HepG2 (cell line): ENCODE measurements at regions not wholly inside any gene's neighbourhood (a gene's known extent, or its start where the extent isn't known, plus 50 kb on each side); places are given as distances from the start of the nearest gene placed in this dataset.

Experiments used
- ASH2L ChIP-seq: fragments of 300-600, 200-600 bp; sonication (generic); IDR thresholded peaks from 2 replicates; pipeline ENCODE4 v1.7.0; 2017; ENCODE audit warnings: low read depth, mild to moderate bottlenecking, moderate library complexity, mixed read lengths, low read length; ENCODE audit not compliant: insufficient read length
- CENPT ChIP-seq: sonication (generic); formaldehyde crosslinking; IDR thresholded peaks from 2 replicates; pipeline ENCODE4 v1.8.0; 2022; ENCODE audit warnings: low read depth, mild to moderate bottlenecking, moderate library complexity, missing genetic modification reagents
- DBP ChIP-seq: sonication (generic); formaldehyde crosslinking; IDR thresholded peaks from 2 replicates; pipeline ENCODE4 v1.4.0; 2020; ENCODE audit warnings: missing genetic modification reagents; ENCODE audit errors: not compliant biosample characterization
- ELF4 ChIP-seq: sonication (generic); formaldehyde crosslinking; IDR thresholded peaks from 2 replicates; pipeline ENCODE4 v1.5.0; 2020; ENCODE audit warnings: missing genetic modification reagents, mild to moderate bottlenecking, moderate library complexity, borderline replicate concordance
- FOXM1 ChIP-seq: sonication (generic); formaldehyde crosslinking; IDR thresholded peaks from 2 replicates; pipeline ENCODE4 v1.5.0; 2020; ENCODE audit warnings: missing genetic modification reagents
- GMEB2 ChIP-seq: IDR thresholded peaks from 2 replicates; pipeline ENCODE4 v1.6.1; 2016; ENCODE audit warnings: missing biosample characterization, missing genetic modification reagents, low read depth
- GZF1 ChIP-seq: sonication (generic); formaldehyde crosslinking; IDR thresholded peaks from 2 replicates; pipeline ENCODE4 v1.5.1; 2020; ENCODE audit warnings: mild to moderate bottlenecking, missing genetic modification reagents
- IRF1 ChIP-seq: sonication (generic); formaldehyde crosslinking; IDR thresholded peaks from 2 replicates; pipeline ENCODE4 v1.4.0; 2020; ENCODE audit warnings: low read depth, mild to moderate bottlenecking, missing genetic modification reagents
- KMT2A ChIP-seq: sonication (generic); formaldehyde crosslinking; IDR thresholded peaks from 2 replicates; pipeline ENCODE4 v1.4.0; 2020; ENCODE audit warnings: missing genetic modification reagents
- MEF2D ChIP-seq: sonication (generic); formaldehyde crosslinking; IDR thresholded peaks from 2 replicates; pipeline ENCODE4 v1.5.1; 2020; ENCODE audit warnings: mild to moderate bottlenecking, missing genetic modification reagents
- NFYC ChIP-seq: IDR thresholded peaks from 2 replicates; pipeline ENCODE4 v1.6.1; 2016; ENCODE audit warnings: missing genetic modification reagents, missing compliant biosample characterization
- NR0B2 ChIP-seq: sonication (generic); formaldehyde crosslinking; IDR thresholded peaks from 2 replicates; pipeline ENCODE4 v1.4.0; 2020; ENCODE audit warnings: mild to moderate bottlenecking, missing genetic modification reagents
- SMAD3 ChIP-seq: sonication (generic); formaldehyde crosslinking; IDR thresholded peaks from 2 replicates; pipeline ENCODE4 v1.4.0; 2020; ENCODE audit warnings: missing genetic modification reagents
- SMC3 ChIP-seq: IDR thresholded peaks from 2 replicates; pipeline ENCODE4 v1.6.1; 2011; ENCODE audit warnings: low read length, improper control_type of control experiment
- SOX13 ChIP-seq, 3 experiments: fragments of 450-650 bp in 1 of 3; sonication (generic) in 1 of 3; formaldehyde crosslinking in 1 of 3; IDR thresholded peaks in 2 of 3; conservative IDR thresholded peaks in 1 of 3; 2 replicates each; pipeline versions ENCODE4 v1.5.0 to v1.6.1; 2016 to 2020; ENCODE audit warnings: antibody characterized with exemption in 1 of 3, mild to moderate bottlenecking in 1 of 3, missing compliant biosample characterization in 1 of 3, missing genetic modification reagents in 1 of 3, moderate library complexity in 1 of 3
- TBL1XR1 ChIP-seq: fragments of 150-350 bp; IDR thresholded peaks from 2 replicates; pipeline ENCODE4 v1.6.1; 2014; ENCODE audit warnings: borderline replicate concordance, low read length; ENCODE audit not compliant: partially characterized antibody
- TBX2 ChIP-seq: sonication (generic); formaldehyde crosslinking; IDR thresholded peaks from 2 replicates; pipeline ENCODE4 v1.5.0; 2020; ENCODE audit warnings: missing genetic modification reagents, mild to moderate bottlenecking, borderline replicate concordance
- THAP8 ChIP-seq: sonication (generic); formaldehyde crosslinking; IDR thresholded peaks from 2 replicates; pipeline ENCODE4 v1.5.1; 2020; ENCODE audit warnings: missing genetic modification reagents, mild to moderate bottlenecking, borderline replicate concordance
- ZNF18 ChIP-seq: sonication (generic); formaldehyde crosslinking; IDR thresholded peaks from 2 replicates; pipeline ENCODE4 v1.8.0; 2022; ENCODE audit warnings: mild to moderate bottlenecking, missing genetic modification reagents; ENCODE audit not compliant: insufficient replicate concordance
- ZNF510 ChIP-seq: sonication (generic); formaldehyde crosslinking; IDR thresholded peaks from 2 replicates; pipeline ENCODE4 v1.4.0; 2020; ENCODE audit warnings: low read depth, mild to moderate bottlenecking, missing genetic modification reagents
- ZNF674 ChIP-seq: sonication (generic); formaldehyde crosslinking; IDR thresholded peaks from 2 replicates; pipeline ENCODE4 v1.5.0; 2020; ENCODE audit warnings: low read depth, mild to moderate bottlenecking, missing genetic modification reagents
- ZNF850 ChIP-seq: sonication (generic); formaldehyde crosslinking; conservative IDR thresholded peaks from 2 replicates; pipeline ENCODE4 v1.9.0; 2021; ENCODE audit warnings: mild to moderate bottlenecking, missing genetic modification reagents
- ZNF891 ChIP-seq: sonication (generic); formaldehyde crosslinking; IDR thresholded peaks from 2 replicates; pipeline ENCODE4 v1.5.0; 2020; ENCODE audit warnings: mild to moderate bottlenecking, missing genetic modification reagents
- ZSCAN9 ChIP-seq: IDR thresholded peaks from 2 replicates; pipeline ENCODE4 v1.6.1; 2016; ENCODE audit warnings: borderline replicate concordance

- TF ChIP-seq ZNF18 (CRISPR knock-in tag) = no peak
- peak; percentile 65 for TF ChIP-seq ASH2L
- peak; percentile 58; the same call in 1 of the 2 replicates for TF ChIP-seq KMT2A
- TF ChIP-seq ZNF850 (CRISPR knock-in tag) = no peak
- TF ChIP-seq ZSCAN9 (CRISPR knock-in tag) = peak; percentile 88
- no peak for TF ChIP-seq THAP8 (CRISPR knock-in tag)
- TF ChIP-seq FOXM1 (CRISPR knock-in tag) = peak; percentile 76; the same call in 1 of the 2 replicates
- no peak for TF ChIP-seq ELF4 (CRISPR knock-in tag)
- TF ChIP-seq MEF2D (CRISPR knock-in tag) = peak; percentile 83; the same call in 1 of the 2 replicates
- no peak for TF ChIP-seq GMEB2 (CRISPR knock-in tag)
- TF ChIP-seq CENPT (CRISPR knock-in tag) = no peak
- peak; percentile 92 for TF ChIP-seq TBX2 (CRISPR knock-in tag)
- no peak; the same call in 1 of the 2 replicates for TF ChIP-seq SOX13 (IDR thresholded peaks at IDR 0.05)
- TF ChIP-seq SOX13 (CRISPR knock-in tag; conservative IDR thresholded peaks at IDR 0.05 in 1 of 2, IDR thresholded peaks at IDR 0.05 in 1 of 2) = peak in 1 of 2 experiments; percentile 94; a peak in 2 of 4 replicates
- TF ChIP-seq TBL1XR1 = peak; percentile 81
- peak; percentile 42; the same call in 1 of the 2 replicates for TF ChIP-seq SMC3
- no peak for TF ChIP-seq DBP
- no peak for TF ChIP-seq IRF1 (CRISPR knock-in tag)
- TF ChIP-seq SMAD3 (CRISPR knock-in tag) = peak; percentile 48; the same call in 1 of the 2 replicates
- TF ChIP-seq GZF1 = no peak
- TF ChIP-seq ZNF891 (CRISPR knock-in tag) = no peak
- TF ChIP-seq NR0B2 (CRISPR knock-in tag) = no peak
- TF ChIP-seq ZNF674 (CRISPR knock-in tag) = no peak
- peak; percentile 41; the same call in 1 of the 2 replicates for TF ChIP-seq NFYC (CRISPR knock-in tag)
- no peak for TF ChIP-seq ZNF510 (CRISPR knock-in tag)
Observed at GRCh38 chr13:40072663-40073120, 417.2 kb downstream of the COG6 start (continued).
